ENCODE measurements at regions not wholly inside any gene's neighbourhood (a gene's known extent, or its start where the extent isn't known, plus 50 kb on each side); places are given as distances from the start of the nearest gene placed in this dataset.

GRCh38 chr2:4618141-4618540 lies 914.8 kb downstream of the DCDC2C start:
- no peak for DNase-seq (ENCODE audit: low read depth)
- H3K4me3 ChIP-seq (ENCODE audit: low read length) = no peak overlapping the region
- no peak for TF ChIP-seq CTCF (IDR thresholded peaks at IDR 0.05; ENCODE audit: insufficient read depth, low read depth, low read length, missing control alignments)

- TF ChIP-seq CTCF (IDR thresholded peaks at IDR 0.05; ENCODE audit: insufficient read depth, low read depth, low read length, missing control alignments) = no peak
- DNase-seq (ENCODE audit: low read depth) = no peak
Measured at GRCh38 chr2:4618630-4619228, 915.4 kb downstream of the DCDC2C start.

GRCh38 chr2:4628998-4629501 lies 925.7 kb downstream of the DCDC2C start:
- no peak overlapping the region for H3K4me3 ChIP-seq (ENCODE audit: low read length)
- no peak for TF ChIP-seq CTCF (IDR thresholded peaks at IDR 0.05; ENCODE audit: insufficient read depth, low read depth, low read length, missing control alignments)
- no peak for DNase-seq (ENCODE audit: low read depth)

More at GRCh38 chr2:4618630-4619228, 915.4 kb downstream of the DCDC2C start:
- no peak overlapping the region for H3K4me3 ChIP-seq (ENCODE audit: low read length)

GRCh38 chr2:4635289-4635688 lies 931.9 kb downstream of the DCDC2C start:
- no peak for TF ChIP-seq CTCF (IDR thresholded peaks at IDR 0.05; ENCODE audit: insufficient read depth, low read depth, low read length, missing control alignments)
- no peak overlapping the region for H3K4me3 ChIP-seq (ENCODE audit: low read length)
- no peak for DNase-seq (ENCODE audit: low read depth)

GRCh38 chr2:4653991-4654390 lies 950.6 kb downstream of the DCDC2C start:
- no peak for TF ChIP-seq CTCF (IDR thresholded peaks at IDR 0.05; ENCODE audit: insufficient read depth, low read depth, low read length, missing control alignments)
- no peak overlapping the region for H3K4me3 ChIP-seq (ENCODE audit: low read length)
- peak; percentile 1 for DNase-seq (ENCODE audit: low read depth)

GRCh38 chr2:4656326-4656725 lies 953.0 kb downstream of the DCDC2C start:
- no peak for DNase-seq (ENCODE audit: low read depth)
- TF ChIP-seq CTCF (IDR thresholded peaks at IDR 0.05; ENCODE audit: insufficient read depth, low read depth, low read length, missing control alignments) = no peak
- no peak overlapping the region for H3K4me3 ChIP-seq (ENCODE audit: low read length)

GRCh38 chr2:4662161-4662779 lies 958.9 kb downstream of the DCDC2C start:
- no peak overlapping the region for H3K4me3 ChIP-seq (ENCODE audit: low read length)
- TF ChIP-seq CTCF (IDR thresholded peaks at IDR 0.05; ENCODE audit: insufficient read depth, low read depth, low read length, missing control alignments) = no peak
- DNase-seq (ENCODE audit: low read depth) = no peak

Measured in epithelial cell of esophagus (primary cell).